Stimulated activated CD4-positive, alpha-beta T cell treated with anti-CD3 and anti-CD28 coated beads, TNF-alpha, amount 100 ng/mL, for 24 hours (primary cell): ENCODE measurements at regions not wholly inside any gene's neighbourhood (a gene's known extent, or its start where the extent isn't known, plus 50 kb on each side); places are given as distances from the start of the nearest gene placed in this dataset.
"Not testable (repeated sequence)": the region's sequence is repeated elsewhere in the genome, so short reads cannot be mapped to it uniquely, and the experiment has no call there.

Source experiments
- DNase-seq, 3 experiments: peaks; one replicate each; pipeline ENCODE4 v3.0.0-alpha.2; 2020; ENCODE audit warnings: low read depth in 3 of 3

DNA sequence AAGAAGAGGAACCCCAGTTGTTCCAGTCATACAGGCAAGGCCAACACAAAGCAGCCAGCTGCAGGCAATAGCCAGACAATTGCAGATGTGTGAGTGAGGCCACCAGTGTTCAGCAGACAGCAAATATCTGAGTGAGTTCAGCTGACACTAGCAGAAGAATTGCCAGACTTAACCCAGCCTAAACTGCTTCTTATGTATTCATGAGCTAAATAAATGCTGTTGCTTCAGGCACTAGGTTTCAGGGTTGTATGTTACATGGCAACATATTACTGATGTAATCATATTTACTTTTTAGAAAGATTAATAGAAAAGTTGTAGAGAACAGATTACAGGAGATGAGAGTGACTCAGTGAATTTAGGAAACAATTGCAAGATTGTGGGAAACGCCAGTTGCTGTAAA lies 129.8 kb upstream of the CHODL start:
- DNase-seq = no peak

DNA sequence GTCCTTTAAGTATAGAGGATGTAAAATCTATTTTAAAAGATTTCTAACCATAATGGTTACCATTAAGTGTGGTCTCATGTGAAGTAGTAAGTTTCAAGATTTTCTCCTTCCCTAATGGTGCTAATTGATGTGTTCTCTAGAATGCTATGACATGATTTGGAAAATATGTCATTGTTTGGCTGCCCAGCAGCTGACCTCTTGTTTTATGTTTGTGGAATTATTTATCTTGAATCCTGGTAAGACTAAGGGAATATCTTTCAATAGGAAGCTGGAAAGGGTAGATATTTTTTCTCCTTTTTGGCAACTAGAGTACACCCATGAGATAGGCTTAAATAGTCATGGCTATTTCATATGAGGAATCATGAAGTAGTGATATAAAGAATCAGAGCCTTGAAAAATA lies 139.8 kb upstream of the CHODL start:
- DNase-seq = no peak

DNA sequence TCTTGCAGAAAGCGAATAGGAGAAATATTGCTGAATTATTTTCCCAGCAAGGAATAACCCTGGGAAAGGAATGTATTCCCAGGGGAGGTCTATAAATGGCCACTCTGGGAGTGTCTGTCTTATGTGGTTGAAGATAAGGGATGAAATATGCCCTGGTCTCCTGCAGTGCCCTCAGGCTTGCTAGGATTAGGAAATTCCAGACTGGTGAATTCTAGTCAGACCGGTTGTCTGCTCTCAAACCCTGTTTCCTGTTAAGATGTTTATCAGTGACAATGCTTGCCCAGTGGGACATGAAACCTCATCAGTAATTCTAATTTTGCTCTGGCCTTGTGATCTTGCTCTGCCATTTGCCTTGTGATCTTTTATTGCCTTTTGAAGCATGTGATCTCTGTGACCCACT lies 148.2 kb upstream of the CHODL start:
- not testable (repeated sequence) for DNase-seq

DNA sequence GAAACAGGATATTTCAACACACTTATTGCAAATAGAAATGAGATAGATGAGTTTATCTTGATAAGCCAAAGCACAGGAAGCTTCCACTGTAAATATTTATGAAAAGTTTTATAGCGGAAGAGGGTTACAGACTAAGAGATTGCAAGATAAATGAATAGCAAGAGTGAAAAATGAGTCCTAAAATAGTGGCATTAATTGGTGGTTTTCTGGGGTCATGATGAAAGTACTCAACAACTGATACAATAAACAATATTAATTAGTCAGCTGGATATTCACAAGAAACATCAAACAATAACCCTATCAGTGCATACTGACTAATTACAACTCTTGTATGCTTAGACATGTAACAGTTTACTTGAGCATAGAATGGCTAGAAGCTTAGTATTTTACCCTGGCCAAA lies 154.8 kb upstream of the CHODL start:
- DNase-seq = no peak

DNA sequence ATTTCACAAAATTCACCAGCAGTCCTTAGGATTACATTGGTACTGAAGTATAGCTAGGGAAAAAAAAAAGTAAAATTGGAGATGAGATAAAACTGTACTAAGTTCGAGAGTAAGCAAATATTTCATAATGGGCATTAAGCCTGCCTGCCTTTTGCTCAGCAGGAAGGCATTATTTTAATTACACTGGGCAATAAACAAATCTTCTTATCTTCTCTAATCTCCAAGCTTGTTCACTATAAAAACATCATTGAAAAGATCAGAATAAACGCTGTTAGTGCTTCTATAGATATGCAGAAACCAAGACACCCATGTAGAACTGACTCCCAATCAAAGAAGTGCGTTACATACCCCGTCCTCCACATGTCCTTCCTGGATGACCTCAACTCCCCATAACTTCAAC lies 174.2 kb upstream of the CHODL start:
- no peak for DNase-seq

DNA sequence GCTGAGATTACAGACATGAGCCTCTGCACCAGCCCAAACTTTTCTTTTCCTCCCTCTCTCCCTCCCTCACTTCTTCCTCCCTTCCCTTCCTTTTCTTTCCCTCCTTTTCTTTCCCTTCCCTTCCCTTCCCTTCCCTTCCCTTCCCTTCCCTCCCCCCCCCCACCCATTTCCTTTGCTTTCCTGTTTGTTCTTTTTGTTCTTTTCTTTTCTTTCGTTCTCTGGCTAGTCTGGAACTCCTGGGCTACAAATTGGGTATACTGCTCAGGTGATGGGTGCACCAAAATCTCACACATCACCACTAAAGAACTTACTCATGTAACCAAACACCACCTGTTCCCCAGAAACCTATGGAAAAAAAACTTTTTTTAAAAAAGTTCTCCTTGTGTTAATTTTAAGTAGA lies 174.8 kb upstream of the CHODL start:
- no peak for DNase-seq

DNA sequence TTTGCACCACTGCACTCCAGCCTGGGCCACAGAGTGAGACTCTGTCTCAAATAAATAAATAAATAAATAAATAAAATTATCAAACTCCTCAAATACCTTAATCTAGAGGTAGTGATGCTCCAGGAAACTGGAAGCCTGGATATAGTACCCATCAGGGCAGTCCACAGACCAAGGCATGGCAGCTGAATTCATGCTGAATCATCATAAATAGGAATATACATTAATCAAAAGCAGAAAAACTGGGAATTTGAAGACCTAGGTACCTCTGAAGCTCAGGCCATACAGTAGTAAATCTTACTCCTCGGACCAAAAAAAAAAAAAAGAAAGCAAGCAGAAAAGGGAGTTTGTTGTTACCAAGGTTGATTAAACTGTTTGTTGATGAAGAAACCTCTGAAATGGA lies 184.2 kb upstream of the CHODL start:
- DNase-seq = no peak

DNA sequence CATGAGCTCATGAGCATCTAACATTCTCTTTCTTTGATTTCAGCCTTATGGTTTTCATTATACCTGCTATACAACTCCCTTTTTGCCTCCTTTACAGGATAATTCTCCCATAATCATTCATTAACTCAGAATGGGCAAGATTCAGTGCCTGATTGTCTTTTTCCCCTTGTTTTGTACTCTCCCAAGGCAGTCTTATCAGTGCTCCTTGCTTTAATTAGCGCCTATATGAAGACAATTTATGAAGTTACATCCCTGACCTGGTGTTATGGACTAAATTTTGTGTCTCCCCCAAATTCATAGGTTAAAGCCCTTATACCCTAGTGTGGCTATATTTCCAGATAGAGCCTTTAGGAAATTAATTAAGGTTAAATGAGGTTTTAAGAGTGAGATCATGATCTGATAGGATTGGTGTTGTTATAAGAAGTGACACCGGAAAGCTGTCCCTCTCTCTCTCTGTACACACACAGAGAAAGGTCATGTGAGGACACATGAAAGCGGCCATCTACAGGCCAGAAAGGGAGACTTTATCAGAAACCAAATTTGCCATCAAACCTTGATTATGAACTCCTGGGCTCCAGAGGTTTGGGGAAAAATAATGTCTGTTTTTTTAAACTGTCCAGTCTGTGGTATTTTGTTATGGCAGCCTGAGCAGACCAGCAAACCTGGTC lies 185.8 kb upstream of the CHODL start:
- no peak for DNase-seq

DNA sequence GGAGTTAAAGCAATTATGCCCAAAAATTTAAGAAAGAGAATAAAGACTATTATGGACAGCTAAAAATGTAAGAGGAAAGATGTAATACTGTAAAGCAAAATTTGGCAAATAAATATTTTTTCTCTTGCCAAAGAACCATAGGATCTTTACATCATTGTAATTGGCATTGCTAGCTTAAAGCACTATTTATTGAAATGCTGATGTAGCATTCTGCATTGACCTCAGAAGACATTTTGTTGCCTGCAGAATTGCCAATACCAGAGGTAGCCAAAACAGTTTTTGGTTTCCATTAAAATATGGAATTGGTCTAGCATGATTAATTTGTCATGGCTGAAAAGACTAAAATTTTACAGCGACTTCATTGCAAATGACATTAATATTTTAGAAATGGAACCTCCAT lies 191.5 kb upstream of the CHODL start:
- no peak for DNase-seq

DNA sequence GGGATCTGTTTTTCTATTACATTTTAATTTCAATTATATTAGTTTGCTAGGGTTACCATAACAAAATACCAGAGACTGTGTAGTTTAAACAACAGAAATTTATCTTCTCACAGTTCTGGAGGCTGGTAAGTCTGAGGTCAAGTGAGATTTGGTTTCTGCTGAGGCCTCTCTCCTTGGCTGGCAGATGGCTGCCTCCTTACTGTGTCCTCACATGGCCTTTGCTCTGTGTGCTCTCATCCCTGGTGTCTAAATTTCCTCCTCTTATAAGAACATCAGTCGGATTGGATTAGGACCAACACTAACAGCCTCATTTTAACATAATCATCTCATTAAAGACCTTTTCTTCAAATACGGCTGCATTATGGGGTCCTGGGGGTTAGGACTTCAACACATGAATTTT lies 195.2 kb upstream of the CHODL start:
- no peak for DNase-seq

DNA sequence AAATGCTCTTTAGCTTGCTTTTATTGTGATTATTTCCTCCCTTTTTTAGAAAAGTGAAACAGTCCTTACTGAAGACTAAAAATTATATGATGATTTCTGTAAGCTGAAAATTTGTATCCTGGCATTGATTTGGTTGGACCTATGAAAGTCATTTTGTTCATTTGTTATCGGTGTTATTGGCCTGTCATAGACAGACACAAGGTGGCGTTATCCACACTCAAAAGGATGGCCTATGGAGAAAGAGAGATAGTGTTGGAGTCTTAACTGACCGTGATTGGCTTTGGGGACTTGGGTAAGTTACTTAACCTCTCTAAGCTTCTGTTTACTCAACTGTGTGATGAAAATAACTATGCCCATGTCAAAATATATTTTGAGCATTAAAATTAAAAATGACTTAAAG lies 203.6 kb upstream of the CHODL start:
- DNase-seq = no peak

DNA sequence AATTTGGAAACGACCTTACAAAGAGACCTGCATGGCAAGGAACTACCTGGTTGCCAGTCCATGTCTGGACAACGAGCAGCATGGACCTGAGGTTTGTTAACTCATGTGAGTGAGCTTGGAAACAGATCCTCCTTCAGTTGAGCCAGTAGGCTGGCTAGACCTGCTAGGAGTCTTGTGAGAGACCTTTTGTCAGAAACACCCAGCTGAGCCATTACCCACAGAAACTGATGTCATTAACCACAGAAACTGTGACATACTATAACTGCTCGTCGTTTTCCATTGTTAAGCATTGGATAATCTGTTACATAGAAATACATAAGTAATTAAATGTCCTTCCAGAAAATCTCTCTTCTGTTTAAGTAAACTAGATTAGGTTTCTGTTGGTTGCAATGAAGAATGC lies 211.1 kb upstream of the C21orf91 start:
- DNase-seq = no peak

DNA sequence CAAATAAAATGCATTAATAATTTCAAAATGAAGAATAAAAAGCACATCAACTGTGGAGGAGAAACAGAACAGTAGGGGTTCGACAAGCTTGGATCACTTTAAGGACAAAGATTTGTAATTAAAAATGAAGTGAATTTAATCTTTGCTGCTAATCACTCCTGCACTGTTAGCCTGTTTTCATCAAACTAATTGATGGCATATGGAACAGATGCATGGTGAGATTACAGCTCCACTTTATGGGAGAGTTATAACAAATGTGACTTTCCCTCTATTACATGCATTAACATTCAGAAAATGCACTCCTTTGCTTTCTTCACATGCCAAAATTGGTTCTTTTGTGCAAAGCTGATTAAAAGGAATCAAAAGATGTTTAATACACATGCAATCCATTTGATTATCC lies 207.2 kb upstream of the C21orf91 start:
- DNase-seq = no peak

DNA sequence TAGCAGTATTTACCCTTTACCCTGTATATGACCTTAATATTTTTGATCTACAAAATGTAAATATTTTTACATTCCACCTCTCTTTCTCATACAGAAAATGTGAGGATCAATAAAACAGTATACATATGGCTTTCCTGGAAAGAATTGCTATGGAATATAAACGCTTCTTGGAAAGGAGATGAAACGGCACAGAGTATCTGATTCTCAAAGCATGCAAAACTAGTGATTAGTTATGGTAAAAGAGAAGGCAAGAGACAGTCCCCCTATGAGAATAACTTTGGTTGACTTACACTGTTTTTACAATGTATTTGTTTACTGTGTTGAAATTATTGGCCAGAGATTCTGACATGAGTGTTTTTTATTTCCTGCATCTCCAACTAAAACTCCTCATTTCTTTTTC lies 204.6 kb upstream of the C21orf91 start:
- no peak for DNase-seq

DNA sequence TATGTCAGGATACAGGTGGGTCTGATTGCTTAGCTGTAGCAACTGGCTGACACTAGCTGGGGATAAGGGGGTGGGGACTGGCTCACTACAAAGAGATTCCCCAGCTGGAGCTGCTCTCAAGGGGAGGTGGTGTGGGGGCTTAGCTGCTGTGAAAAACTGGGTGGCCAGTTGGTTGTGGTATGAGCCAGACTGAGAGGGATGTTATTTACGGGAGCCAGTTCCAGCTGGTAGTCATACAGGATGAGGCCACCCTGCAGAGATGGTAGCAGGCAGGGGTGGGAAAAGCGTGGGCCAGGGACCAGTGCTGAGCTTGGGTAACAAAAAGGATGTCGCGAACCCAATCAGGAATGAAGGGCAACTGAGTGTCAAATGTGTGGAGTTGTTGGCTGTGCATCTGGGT lies 204.0 kb upstream of the C21orf91 start:
- no peak for DNase-seq

DNA sequence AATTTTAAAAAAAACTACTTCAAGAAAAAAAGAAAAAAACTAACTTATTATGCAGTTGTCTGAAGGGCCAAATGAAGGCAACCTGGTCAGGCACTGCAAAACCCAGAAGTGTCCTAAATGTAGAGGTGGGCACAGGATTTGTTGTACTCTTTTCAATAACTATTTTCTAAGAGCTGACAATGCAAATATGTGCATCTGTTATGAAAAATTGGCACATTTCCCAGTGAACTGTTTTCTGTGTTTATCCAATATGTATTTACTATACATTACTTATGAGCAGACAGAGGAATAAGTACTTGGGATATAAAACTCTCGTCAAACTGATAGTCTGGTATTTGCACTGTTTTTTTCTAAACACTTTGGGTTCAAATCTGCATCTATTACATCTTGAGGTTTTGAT lies 188.0 kb upstream of the C21orf91 start:
- no peak for DNase-seq

DNA sequence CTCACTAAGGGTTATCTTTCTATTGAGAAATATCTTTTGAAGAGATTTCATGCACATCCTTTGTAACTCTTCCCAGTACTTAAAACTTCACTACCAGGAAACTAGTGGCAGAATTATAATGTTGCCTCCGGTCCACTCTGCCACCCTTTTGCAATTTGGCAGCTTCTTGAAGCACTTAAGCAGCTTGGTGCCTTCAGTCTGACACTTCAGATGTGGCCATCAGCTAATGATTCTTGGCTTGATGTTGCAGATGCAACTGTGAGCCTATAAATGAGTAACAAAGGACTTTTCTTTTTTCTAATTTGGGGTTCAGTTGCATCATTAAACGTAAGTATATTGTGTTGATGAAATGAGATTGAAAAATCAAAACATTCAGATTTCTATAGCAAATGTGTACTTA lies 187.5 kb upstream of the C21orf91 start:
- no peak for DNase-seq

DNA sequence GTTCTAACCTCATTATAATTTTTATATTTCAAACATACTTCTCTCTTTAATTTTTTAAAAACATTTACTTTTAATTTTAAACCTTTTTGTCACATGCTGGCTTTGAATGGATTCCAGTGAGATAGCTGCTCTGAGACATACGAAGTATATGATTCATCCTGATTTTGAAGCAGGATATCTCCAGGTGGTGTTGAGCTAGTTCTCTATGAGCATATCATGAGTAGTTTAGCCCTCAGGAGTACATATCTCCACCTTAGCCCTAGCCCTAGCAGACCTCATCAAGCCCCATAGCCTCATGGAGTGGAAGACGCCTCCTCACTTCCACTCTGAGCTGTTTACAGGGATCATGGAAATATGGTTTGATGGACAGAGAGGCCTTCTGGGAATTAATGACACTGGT lies 183.2 kb upstream of the C21orf91 start:
- DNase-seq = no peak

DNA sequence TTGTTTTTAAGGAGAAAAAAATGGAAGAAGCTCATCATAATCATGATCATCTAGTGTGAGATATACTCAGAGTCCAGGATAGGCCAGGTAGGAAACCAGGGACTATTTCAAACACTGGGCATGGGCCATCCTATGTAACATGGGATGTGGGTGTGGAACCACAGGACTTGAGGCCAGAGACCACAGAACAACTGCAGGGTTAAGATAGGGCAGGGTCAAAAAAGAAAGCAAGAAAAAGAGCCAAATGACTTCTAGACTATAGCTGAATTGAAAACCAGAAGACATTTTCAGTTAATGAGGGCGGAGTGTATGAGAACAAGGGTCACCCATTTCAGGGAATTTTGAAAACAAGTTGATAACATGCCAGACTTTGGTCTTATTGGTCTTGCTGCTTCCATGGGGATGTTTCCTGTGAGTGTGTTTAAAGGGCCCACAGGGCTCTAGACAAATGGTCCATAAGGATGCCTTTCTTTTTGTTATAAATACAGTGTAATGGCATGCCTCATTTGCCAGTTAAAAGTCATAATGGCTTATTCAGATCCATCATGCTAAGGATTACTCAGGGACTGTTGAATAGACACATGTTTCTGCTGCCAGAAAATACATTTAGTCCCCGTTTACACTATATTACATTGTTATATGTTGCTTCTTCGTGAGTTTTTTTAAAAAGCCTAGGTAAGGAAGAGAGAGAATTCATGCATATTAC lies 182.0 kb upstream of the C21orf91 start:
- DNase-seq = no peak

DNA sequence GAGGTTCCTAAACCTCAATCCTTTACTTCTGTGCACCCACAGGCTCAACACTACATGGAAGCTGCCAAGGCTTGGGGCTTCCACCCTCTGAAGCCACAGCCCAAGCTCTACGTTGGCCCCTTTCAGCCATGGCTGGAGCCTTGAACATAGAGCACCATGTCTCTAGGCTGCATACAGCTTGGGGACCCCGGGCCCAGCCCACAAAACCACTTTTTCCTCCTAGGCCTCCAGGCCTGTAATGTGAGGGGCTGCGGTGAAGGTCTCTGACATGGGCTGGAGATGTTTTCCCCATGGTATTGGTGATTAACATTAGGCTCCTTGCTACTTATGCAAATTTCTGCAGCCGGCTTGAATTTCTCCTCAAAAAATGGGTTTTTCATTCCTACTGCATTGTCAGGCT lies 179.4 kb upstream of the C21orf91 start:
- DNase-seq = not testable (repeated sequence)

DNA sequence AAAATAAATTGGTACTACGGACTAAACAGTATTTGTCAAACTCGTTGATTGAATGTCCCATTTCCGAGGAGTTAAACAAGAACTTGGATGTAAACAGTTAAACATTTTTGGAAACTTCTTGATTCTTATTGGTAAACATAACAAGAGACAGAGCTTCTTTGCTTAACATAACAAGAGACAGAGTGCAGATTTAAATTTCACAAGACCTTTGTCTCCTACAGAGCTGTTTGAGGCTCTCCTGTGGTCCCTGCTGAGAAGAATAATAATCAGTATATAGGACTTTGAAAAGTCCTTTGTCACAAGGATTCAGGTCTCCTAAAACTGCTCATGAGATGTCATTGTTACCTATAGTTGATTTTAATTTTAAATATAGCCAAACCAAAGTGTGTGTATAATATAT lies 170.6 kb upstream of the C21orf91 start:
- no peak for DNase-seq

DNA sequence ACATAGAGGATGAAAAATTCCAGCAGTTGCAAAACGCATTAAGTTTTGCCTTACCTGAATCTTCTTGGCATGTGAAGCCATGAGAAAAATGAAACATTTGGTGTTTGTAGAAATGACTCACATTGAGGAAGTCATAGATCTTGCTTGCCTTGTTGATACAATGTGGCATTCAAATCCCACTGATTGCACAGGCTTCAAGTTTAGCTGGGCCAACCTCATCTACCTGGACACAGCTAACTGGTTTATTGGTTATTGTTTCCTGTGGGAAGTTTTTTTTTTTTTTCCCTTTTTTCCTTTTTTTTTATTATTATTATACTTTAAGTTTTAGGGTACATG lies 168.9 kb upstream of the C21orf91 start:
- no peak for DNase-seq

DNA sequence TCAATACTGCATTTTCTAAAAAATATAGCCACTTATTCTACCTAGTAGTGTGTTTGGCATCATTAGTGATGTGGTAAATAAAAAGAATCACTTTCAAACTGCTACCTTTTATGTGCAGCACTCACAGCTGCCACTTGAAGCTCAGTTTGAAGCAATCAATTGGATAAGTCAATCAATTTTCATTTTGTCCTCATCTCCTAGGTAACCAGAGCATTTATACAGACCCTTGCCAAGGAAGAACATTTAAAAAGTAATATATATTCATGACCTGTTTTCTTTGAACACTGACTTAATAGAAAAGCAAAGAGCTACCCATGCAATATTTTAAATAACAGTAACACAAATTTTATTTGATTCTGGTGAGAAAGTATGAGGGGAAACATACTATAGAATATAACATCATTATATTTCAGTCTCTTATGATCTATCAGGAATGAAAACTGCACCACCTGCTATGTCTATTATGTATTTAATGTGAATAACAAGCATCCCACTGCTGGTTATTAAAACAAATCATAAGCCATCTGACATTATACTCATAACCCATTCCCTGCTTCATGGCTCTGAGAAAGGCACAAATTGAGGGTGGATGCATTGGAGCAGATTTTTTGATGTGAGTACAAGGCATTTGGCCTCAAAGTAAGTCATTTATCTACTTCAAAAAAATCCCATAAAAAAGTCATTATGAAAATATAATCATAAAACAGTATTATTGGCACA lies 168.4 kb upstream of the C21orf91 start:
- no peak for DNase-seq
